Esophagus (tissue), 2 donors: ENCODE measurements at regions not wholly inside any gene's neighbourhood (a gene's known extent, or its start where the extent isn't known, plus 50 kb on each side); places are given as distances from the start of the nearest gene placed in this dataset.
"Not testable (repeated sequence)": the region's sequence is repeated elsewhere in the genome, so short reads cannot be mapped to it uniquely, and the experiment has no call there.

Experiments used
- H3K27ac ChIP-seq, 2 donors: one replicate each; pipeline ENCODE4 v1.5.1; 2013; ENCODE audit warnings: low read depth in 2 of 2, mild to moderate bottlenecking in 2 of 2, inconsistent platforms in 1 of 2, low read length in 1 of 2, moderate library complexity in 1 of 2
- H3K27me3 ChIP-seq, 2 donors: one replicate each; pipeline ENCODE4 v1.6.1; 2013; ENCODE audit warnings: low read length in 2 of 2, control low read depth in 1 of 2, mild to moderate bottlenecking in 1 of 2; ENCODE audit not compliant: insufficient read depth in 2 of 2, control insufficient read depth in 1 of 2
- H3K36me3 ChIP-seq, 2 donors: one replicate each; pipeline ENCODE4 v1.6.1; 2013; ENCODE audit warnings: low read length in 1 of 2; ENCODE audit not compliant: control insufficient read depth in 2 of 2, insufficient read depth in 2 of 2
- H3K4me1 ChIP-seq, 2 donors: one replicate each; pipeline ENCODE4 v1.6.1; 2013; ENCODE audit warnings: low read length in 1 of 2; ENCODE audit not compliant: control insufficient read depth in 2 of 2, insufficient read depth in 2 of 2
- H3K4me3 ChIP-seq, 2 donors: one replicate each; pipeline ENCODE4 v1.5.1; 2013; ENCODE audit warnings: low read length in 2 of 2, mild to moderate bottlenecking in 2 of 2, low read depth in 1 of 2, moderate library complexity in 1 of 2
- H3K9me3 ChIP-seq, 2 donors: one replicate each; pipeline ENCODE4 v1.6.1; 2013; ENCODE audit warnings: mild to moderate bottlenecking in 2 of 2, low read depth in 1 of 2, low read length in 1 of 2, moderate library complexity in 1 of 2; ENCODE audit not compliant: control insufficient read depth in 2 of 2, insufficient read depth in 1 of 2
- WGBS, 2 donors: extraction: QIAGEN DNeasy Blood & Tissue Kit; methylation state at CpG; one replicate each; pipeline ENCODE4 v1.1.7; 2013; 5-methylcytosine and 5-hydroxymethylcytosine counted together
- donor health status: healthy with polysubstance abuse.
- donor health status: Bipolar disorder and iron deficiency.

DNA sequence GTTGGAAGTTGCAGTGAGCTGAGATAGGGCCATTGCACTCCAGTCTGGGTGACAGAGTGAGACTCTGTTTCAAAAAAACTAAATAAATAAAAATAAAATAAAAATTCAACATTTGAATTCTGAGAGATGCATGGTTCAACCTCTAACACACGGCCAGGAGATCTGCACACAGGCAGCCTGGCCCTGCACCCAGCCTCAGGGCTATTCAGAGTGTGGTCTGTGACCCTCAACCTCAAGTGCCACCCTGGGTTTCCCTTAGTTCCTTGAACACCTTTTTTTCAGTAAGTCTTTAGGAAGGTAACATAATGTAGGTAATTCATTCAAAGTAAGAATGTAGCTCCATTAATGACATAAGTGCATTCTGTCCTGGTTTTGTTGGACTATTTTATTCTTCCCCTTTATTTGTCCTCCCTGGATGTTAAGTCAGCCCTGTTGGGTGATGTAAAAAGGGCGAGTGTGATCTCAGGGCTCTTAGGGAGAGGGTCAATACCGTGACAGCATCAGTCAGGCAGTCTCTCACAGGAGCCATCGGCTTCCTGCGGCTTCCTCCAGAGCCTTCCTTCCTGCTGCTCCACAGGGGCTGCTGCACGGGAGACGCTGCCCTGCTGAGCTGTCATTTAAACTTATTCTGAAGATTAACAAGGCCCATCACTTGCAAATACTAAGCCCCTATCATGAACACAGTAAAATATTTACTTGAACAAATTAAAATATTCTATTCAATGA, 139.8 kb downstream of the SPATA31A6 start:
- H3K36me3 ChIP-seq, H3K4me3 ChIP-seq, H3K9me3 ChIP-seq, H3K27me3 ChIP-seq, H3K4me1 ChIP-seq, H3K27ac ChIP-seq: not testable (repeated sequence)
- WGBS, 2 donors = 31 to 33% methylated on average over 7 of the region's 7 CpGs

DNA sequence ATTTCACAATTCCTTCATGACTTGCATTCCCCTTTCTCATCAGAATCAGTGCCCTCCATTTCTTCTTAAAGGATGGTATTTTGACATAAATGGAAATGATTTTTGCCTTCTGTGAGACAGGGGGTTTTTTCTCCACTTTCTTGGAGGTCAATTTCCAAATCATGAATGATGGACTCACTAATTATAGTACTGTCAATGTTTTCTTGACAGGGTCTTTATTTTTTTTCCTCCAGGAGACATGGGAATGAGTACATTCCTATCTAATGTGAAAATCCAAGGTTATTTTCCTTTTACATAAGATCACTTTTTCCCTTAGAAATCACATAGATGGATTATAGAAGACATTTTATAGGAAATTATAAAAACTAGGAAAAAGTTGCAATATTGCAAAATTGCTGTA, 141.7 kb downstream of the SPATA31A6 start:
- not testable (repeated sequence) for H3K9me3 ChIP-seq, H3K27me3 ChIP-seq, H3K4me3 ChIP-seq, H3K36me3 ChIP-seq, H3K4me1 ChIP-seq, H3K27ac ChIP-seq

DNA sequence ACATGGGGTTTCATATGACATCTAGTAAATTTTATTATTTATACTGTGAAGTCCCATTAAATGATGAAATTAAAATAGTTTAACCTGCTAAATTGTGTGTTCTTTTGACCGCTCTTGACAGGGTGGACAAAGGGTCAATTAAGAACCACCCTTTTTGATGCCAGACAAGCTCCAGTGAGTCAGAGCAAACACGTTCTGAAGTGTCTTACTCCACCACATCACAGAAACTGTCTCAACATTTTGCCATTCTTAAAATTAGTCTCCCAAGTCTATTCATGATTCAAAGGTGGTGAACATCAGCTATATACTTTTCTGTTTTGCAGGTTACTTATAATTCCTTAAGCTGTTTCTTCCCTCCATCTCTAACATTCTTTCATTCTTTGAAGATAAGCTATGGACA, 142.1 kb downstream of the SPATA31A6 start:
- not testable (repeated sequence) for H3K27ac ChIP-seq, H3K9me3 ChIP-seq, H3K27me3 ChIP-seq, H3K36me3 ChIP-seq, H3K4me3 ChIP-seq, H3K4me1 ChIP-seq
- WGBS, 2 donors = 49 to 55% methylated on average over 2 of the region's 2 CpGs

DNA sequence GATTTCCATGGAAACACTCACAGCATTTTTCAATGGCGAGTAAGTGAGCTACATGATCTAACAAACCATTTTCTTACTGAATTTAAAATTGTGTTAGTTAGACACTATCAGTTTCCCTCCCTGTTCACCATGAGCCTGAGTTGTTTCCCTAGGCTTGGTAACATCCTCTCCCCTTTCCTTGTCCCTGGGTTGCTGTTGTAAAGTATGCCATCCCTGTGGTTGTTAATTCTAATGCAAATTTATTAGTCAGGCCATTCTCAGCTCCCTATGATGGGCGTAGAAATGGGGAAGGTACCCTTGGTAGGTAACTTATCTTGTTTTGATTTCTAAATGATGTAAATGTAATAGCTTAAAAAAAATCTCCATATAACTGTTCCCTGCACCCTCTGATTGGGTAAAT, 143.0 kb downstream of the SPATA31A6 start:
- not testable (repeated sequence) for H3K4me3 ChIP-seq, H3K27me3 ChIP-seq, H3K4me1 ChIP-seq, H3K27ac ChIP-seq, H3K36me3 ChIP-seq, H3K9me3 ChIP-seq
- 82 to 93% methylated on average over 1 of the region's 2 CpGs for WGBS, 2 donors

DNA sequence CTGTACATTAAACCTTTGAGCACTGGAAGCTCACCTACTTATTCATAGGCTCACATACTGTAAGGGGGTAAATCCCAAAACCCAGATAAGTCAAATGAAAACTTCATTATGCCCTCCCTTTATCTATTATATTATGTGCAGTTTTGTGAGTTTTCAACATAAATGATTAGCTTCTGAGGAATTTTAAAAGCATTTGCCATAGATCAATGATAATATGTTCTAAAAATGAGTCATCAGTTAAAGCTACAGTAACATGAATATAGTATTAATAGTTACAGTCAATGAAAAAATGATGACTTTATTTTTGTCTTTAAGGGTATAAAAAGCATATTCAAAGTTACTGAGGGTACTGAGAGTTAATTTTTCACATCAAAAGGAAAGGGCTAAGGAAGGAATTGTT, 151.9 kb downstream of the SPATA31A6 start:
- H3K4me3 ChIP-seq, H3K4me1 ChIP-seq, H3K27ac ChIP-seq, H3K9me3 ChIP-seq, H3K36me3 ChIP-seq, H3K27me3 ChIP-seq: not testable (repeated sequence)

DNA sequence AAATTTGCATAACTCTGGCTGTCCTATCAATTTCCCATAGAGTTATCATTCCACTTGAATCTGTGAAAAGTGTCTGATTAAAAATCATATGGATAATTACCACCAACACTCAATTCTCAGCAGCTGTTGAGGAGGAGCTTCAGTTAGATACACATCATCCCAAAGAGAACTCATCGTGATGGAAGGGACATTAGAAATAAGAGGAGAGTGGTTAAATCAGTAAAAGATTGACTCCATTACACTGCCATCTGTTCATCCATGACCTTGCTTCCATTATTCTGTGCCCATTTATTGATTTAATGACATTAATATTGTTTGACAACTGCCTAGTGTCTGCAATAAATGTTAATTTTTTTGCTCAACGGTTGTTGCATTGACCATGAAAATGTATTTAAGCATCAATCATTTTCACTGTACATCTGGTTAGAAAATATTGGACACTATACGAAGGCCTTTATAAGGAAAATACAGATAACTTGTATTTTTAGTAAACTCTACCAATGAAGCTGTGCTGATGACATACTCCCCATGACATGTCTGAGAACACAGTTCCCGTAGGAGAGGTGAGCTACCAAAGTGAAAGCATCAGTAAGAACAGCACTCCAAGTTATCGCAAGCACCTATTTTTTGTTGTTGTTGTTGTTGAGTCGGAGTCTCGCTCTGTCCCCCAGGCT, 152.7 kb downstream of the SPATA31A6 start:
- H3K36me3 ChIP-seq, H3K27ac ChIP-seq, H3K9me3 ChIP-seq, H3K27me3 ChIP-seq, H3K4me3 ChIP-seq, H3K4me1 ChIP-seq: not testable (repeated sequence)
- 80 to 87% methylated on average over 7 of the region's 7 CpGs for WGBS, 2 donors

DNA sequence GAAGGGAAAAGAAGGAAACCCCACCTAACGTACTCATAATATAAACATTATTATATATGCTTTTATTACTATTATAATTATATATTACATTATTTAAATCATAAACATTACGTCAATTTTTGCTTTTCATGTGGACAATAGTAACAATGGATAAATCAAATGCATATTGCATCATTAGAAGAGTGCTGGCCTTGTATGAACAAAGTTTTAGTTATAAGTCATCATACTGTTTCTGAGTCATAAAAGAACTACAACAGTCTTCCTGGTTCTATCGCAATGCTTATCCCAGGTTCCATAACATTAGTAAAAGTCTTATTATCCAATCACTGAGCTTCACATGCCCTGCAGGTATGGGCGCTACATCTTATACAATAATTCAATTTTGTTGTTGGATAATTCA, 154.8 kb downstream of the SPATA31A6 start:
- H3K27me3 ChIP-seq, H3K4me3 ChIP-seq, H3K4me1 ChIP-seq, H3K9me3 ChIP-seq, H3K36me3 ChIP-seq, H3K27ac ChIP-seq: not testable (repeated sequence)
- WGBS, 2 donors = 76 to 86% methylated on average over 4 of the region's 4 CpGs

DNA sequence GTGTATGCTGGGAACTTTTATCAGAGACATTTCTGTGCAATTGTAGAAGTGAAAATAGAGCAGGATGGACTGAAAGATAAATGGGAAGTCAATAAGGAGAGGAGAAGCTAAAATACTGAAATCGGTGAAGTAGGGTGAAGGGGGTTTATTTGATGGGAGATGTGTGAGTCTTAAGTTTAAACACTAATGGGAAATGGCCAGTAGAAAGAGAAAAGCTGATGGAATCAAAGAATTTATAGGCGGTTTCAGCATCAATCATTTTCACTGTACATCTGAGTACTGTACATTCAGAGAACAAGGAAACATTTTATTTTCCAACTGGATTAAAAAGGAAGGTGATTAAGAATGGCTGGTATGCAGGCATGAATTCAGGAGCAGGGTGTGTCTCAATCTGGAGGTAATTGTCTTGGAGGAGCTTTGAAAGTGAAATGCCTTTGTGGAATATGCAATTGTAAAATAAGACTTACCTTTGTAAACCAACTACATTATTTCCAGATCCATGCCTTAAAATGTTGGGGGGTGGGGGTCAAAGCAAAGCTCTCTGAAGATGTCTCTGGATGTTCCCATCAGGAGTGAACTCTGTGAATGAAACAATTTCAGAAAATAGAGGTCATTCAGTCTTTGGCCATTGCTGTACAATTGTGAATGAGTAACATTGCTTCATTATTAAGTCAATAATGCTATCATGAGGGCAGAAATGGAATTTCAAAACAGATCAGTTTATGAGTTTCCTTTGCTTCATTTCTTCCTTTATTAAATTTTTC, 156.4 kb downstream of the SPATA31A6 start:
- 58 to 64% methylated on average over 2 of the region's 2 CpGs for WGBS, 2 donors
- not testable (repeated sequence) for H3K36me3 ChIP-seq, H3K27me3 ChIP-seq, H3K9me3 ChIP-seq, H3K4me3 ChIP-seq, H3K4me1 ChIP-seq, H3K27ac ChIP-seq

DNA sequence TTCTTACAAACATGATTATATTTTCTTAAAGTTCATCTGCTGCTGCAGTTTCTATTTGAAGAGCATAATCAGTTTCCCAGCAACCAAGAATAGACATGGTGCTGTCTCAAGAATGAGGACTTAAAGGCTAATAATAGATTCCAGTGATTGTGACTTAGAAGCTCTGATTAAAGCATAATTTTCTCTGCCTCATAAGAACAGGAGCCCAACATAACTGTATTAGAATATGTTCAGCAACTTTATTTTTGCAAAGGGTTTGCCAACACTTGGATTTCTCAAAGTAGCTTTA, 156.9 kb downstream of the SPATA31A6 start:
- not testable (repeated sequence) for H3K4me3 ChIP-seq, H3K27me3 ChIP-seq, H3K27ac ChIP-seq, H3K36me3 ChIP-seq, H3K4me1 ChIP-seq, H3K9me3 ChIP-seq

DNA sequence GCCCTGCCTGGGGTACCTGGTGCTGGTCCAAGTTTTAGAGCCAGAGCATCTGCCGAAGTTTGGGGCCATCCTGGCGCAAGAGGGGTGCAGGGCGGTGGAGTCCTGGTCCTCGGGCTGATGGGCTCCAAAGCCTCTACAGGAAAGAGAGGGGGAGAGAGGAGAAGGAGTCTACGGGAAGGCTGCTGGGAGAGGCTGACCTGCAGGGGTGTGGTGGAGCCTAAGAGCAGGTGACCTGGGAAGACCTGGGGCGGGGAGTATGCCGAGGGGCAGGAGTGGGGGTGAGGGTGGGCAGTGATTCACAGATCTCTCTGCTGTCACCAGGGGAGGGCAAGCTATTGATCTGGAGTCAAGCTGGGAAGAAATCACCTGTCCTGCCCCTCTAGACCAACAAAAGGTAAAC, 158.4 kb downstream of the SPATA31A6 start:
- H3K27ac ChIP-seq, H3K4me3 ChIP-seq, H3K4me1 ChIP-seq, H3K9me3 ChIP-seq, H3K27me3 ChIP-seq, H3K36me3 ChIP-seq: not testable (repeated sequence)
- 82 to 90% methylated on average over 7 of the region's 7 CpGs for WGBS, 2 donors
